IPS-20b (cell line): ENCODE measurements at regions not wholly inside any gene's neighbourhood (a gene's known extent, or its start where the extent isn't known, plus 50 kb on each side); places are given as distances from the start of the nearest gene placed in this dataset.

Source experiments
- H3K27ac ChIP-seq: one replicate; pipeline ENCODE4 v1.5.1; 2013; ENCODE audit warnings: low read length
- H3K27me3 ChIP-seq: 2 replicates; pipeline ENCODE4 v1.6.1; 2013; ENCODE audit warnings: mild to moderate bottlenecking, low read length, inconsistent platforms; ENCODE audit not compliant: insufficient read depth
- H3K36me3 ChIP-seq: 2 replicates; pipeline ENCODE4 v1.6.1; 2013; ENCODE audit warnings: low read depth, mild to moderate bottlenecking, inconsistent platforms, low read length, moderate library complexity; ENCODE audit not compliant: insufficient read depth
- H3K4me1 ChIP-seq: 2 replicates; pipeline ENCODE4 v1.6.1; 2013; ENCODE audit warnings: mild to moderate bottlenecking, control low read depth, inconsistent platforms, low read length, moderate library complexity; ENCODE audit not compliant: insufficient read depth
- H3K4me3 ChIP-seq: 2 replicates; pipeline ENCODE4 v1.5.1; 2013; ENCODE audit warnings: mild to moderate bottlenecking, low read length, inconsistent platforms
- H3K9ac ChIP-seq: 2 replicates; pipeline ENCODE4 v1.6.1; 2013; ENCODE audit warnings: low read depth, mild to moderate bottlenecking, inconsistent platforms, low read length, moderate library complexity
- H3K9me3 ChIP-seq: 2 replicates; pipeline ENCODE4 v1.6.1; 2013; ENCODE audit warnings: mild to moderate bottlenecking, low read depth, low read length, inconsistent platforms; ENCODE audit not compliant: insufficient read depth

- Histone ChIP-seq H3K4me3 (no peak overlapping the region), H3K27ac (no peak overlapping the region), H3K9me3 (peaks cover 100% of the 10 kb centered on the region), H3K36me3 (no peaks in the 10 kb centered on the region), H3K9ac (no peak overlapping the region), H3K4me1 (no peaks in the 10 kb centered on the region), H3K27me3 (no peaks in the 10 kb centered on the region)
Observed at GRCh38 chr12:38016602-38017001, 300.0 kb upstream of the ALG10B start.

- peaks cover 98% of the 10 kb centered on the region for H3K9me3 ChIP-seq
- H3K4me3 ChIP-seq = peak overlapping the region; percentile 21; the same call in 1 of the 2 replicates
- H3K4me1 ChIP-seq = no peaks in the 10 kb centered on the region
- H3K9ac ChIP-seq = no peak overlapping the region
- H3K27me3 ChIP-seq = no peaks in the 10 kb centered on the region
- H3K36me3 ChIP-seq = no peaks in the 10 kb centered on the region
- no peak overlapping the region for H3K27ac ChIP-seq
Observed at GRCh38 chr12:38025916-38026315, 290.7 kb upstream of the ALG10B start.

- Histone ChIP-seq H3K36me3 (no peaks in the 10 kb centered on the region), H3K9me3 (peaks cover 100% of the 10 kb centered on the region), H3K4me1 (no peaks in the 10 kb centered on the region), H3K4me3 (no peak overlapping the region), H3K9ac (no peak overlapping the region), H3K27me3 (no peaks in the 10 kb centered on the region), H3K27ac (no peak overlapping the region)
Observed at GRCh38 chr12:38053113-38053512, 263.5 kb upstream of the ALG10B start.

- Histone ChIP-seq H3K27ac (no peak overlapping the region), H3K4me1 (no peaks in the 10 kb centered on the region), H3K36me3 (no peaks in the 10 kb centered on the region), H3K9me3 (peaks cover 97% of the 10 kb centered on the region), H3K4me3 (no peak overlapping the region), H3K9ac (no peak overlapping the region), H3K27me3 (no peaks in the 10 kb centered on the region)
Observed at GRCh38 chr12:38053655-38054464, 262.7 kb upstream of the ALG10B start.

- Histone ChIP-seq H3K9ac (no peak overlapping the region), H3K4me1 (no peaks in the 10 kb centered on the region), H3K27ac (no peak overlapping the region), H3K36me3 (no peaks in the 10 kb centered on the region), H3K4me3 (no peak overlapping the region), H3K9me3 (peaks cover 77% of the 10 kb centered on the region), H3K27me3 (no peaks in the 10 kb centered on the region)
Observed at GRCh38 chr12:38056701-38057689, 259.6 kb upstream of the ALG10B start.

DNA sequence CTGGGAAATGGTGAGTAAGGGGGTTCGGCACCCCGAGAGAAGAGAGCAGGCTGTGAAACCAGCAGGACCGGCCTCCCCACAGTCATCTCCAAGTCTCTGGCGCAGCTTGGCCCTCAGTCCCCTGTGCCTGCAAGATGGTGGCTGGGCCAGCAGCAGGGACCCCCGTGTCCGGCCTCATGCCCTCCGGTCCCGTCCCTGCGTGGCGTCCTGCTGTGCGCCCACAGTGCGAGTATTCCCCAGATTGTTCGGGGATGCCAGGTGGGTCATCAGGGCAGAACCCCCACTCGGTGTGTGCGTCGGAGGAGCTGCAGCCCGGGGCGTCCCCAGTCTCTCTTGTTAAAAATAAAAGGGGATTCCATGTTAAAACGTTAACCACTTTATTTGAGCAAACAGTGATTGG lies 216.9 kb upstream of the ALG10B start:
- H3K27ac ChIP-seq = no peak overlapping the region
- no peaks in the 10 kb centered on the region for H3K27me3 ChIP-seq
- no peak overlapping the region for H3K9ac ChIP-seq
- no peak overlapping the region for H3K4me3 ChIP-seq
- H3K4me1 ChIP-seq = no peaks in the 10 kb centered on the region
- H3K36me3 ChIP-seq = no peaks in the 10 kb centered on the region
- peaks cover 66% of the 10 kb centered on the region for H3K9me3 ChIP-seq

- H3K4me3 ChIP-seq = no peak overlapping the region
- H3K4me1 ChIP-seq = no peaks in the 10 kb centered on the region
- H3K27ac ChIP-seq = no peak overlapping the region
- no peak overlapping the region for H3K9ac ChIP-seq
- peaks cover 86% of the 10 kb centered on the region for H3K9me3 ChIP-seq
- H3K36me3 ChIP-seq = no peaks in the 10 kb centered on the region
- H3K27me3 ChIP-seq = no peaks in the 10 kb centered on the region
Observed at GRCh38 chr12:38101753-38102152, 214.8 kb upstream of the ALG10B start.

DNA sequence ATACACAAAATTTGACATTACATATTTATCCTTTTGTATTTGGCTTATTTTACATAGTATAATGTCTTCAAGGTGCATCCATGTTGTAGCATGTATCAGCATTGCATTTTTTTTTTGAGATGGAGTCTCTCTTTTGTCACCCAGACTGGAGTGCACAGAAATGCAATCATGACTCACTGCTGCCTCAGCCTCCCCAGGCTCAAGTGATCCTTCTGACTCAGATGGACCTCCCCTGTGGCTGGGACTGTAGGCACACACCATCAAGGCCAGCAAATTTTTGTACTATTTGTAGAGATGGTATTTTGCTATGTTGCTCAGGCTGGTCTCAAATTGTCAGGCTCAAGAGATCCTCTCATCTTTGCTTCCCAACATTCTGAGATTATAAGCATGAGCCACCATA lies 214.4 kb upstream of the ALG10B start:
- no peak overlapping the region for H3K4me3 ChIP-seq
- no peak overlapping the region for H3K27ac ChIP-seq
- H3K27me3 ChIP-seq = no peaks in the 10 kb centered on the region
- H3K36me3 ChIP-seq = no peaks in the 10 kb centered on the region
- peaks cover 87% of the 10 kb centered on the region for H3K9me3 ChIP-seq
- H3K4me1 ChIP-seq = no peaks in the 10 kb centered on the region
- no peak overlapping the region for H3K9ac ChIP-seq

- no peak overlapping the region for H3K4me3 ChIP-seq
- no peak overlapping the region for H3K27ac ChIP-seq
- H3K9ac ChIP-seq = no peak overlapping the region
- peaks cover 87% of the 10 kb centered on the region for H3K9me3 ChIP-seq
- no peaks in the 10 kb centered on the region for H3K36me3 ChIP-seq
- H3K27me3 ChIP-seq = no peaks in the 10 kb centered on the region
- no peaks in the 10 kb centered on the region for H3K4me1 ChIP-seq
Observed at GRCh38 chr12:38110026-38110699, 206.4 kb upstream of the ALG10B start.

DNA sequence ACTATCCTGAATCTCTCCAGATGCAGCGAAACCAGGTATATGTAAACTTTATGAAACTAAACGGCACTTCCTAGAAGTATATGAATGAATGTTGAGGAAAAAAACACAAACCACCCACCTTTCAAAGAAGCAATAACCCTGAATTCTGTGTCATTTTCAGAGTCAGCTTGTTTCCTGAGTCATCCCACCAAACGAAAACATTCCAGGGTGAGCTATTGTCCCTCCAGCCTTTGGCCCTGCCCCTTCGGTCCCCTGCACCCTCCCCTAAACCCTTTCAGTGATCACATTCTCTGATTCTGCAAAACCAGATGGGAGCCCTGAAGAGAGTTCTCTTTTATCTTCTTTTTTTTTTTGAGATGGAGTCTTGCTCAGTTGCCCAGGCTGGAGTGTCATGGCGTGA lies 202.6 kb upstream of the ALG10B start:
- no peaks in the 10 kb centered on the region for H3K27me3 ChIP-seq
- no peak overlapping the region for H3K27ac ChIP-seq
- no peak overlapping the region for H3K4me3 ChIP-seq
- no peak overlapping the region for H3K9ac ChIP-seq
- H3K36me3 ChIP-seq = no peaks in the 10 kb centered on the region
- H3K9me3 ChIP-seq = peaks cover 90% of the 10 kb centered on the region
- H3K4me1 ChIP-seq = no peaks in the 10 kb centered on the region

DNA sequence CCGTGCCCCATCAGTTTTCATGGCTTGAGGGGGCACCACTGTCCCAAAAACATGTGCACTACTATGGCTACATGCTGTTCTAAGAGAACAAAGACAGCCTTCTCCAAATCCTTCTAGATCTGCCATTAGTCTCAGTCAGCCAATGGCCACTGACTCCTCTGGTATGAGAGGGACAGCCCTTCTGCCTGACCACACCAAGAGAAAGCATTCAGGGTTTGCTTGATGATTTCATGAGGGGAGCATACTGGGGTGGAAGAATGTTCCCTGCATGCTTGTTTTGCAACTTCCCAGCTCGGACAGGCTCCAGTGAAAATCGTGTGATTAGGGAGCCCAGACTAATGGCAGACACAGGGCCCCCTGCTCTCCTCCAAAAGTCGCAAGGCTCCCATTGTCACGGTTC lies 199.6 kb upstream of the ALG10B start:
- Histone ChIP-seq H3K36me3 (no peaks in the 10 kb centered on the region), H3K27me3 (no peaks in the 10 kb centered on the region), H3K27ac (no peak overlapping the region), H3K9ac (no peak overlapping the region), H3K9me3 (peaks cover 95% of the 10 kb centered on the region), H3K4me1 (no peaks in the 10 kb centered on the region), H3K4me3 (no peak overlapping the region)
